HG03045 (cell line): ENCODE measurements at regions not wholly inside any gene's neighbourhood (a gene's known extent, or its start where the extent isn't known, plus 50 kb on each side); places are given as distances from the start of the nearest gene placed in this dataset.
"Not testable (repeated sequence)": the region's sequence is repeated elsewhere in the genome, so short reads cannot be mapped to it uniquely, and the experiment has no call there.

Source experiments
- ATAC-seq: cut with Tn5 transposase; IDR thresholded peaks from one replicate; pipeline ENCODE4 v1.9.1; 2021; ENCODE audit warnings: mild to moderate bottlenecking, moderate library complexity; ENCODE audit not compliant: unreplicated experiment

- no peak for ATAC-seq
These were observed 94.1 kb downstream of the SLC25A47 start for GRCh38 chr14:100416921-100417860.

GRCh38 chr14:100419856-100420255 is 96.7 kb downstream of the SLC25A47 start:
- ATAC-seq = no peak

- no peak for ATAC-seq
These were observed 98.8 kb downstream of the SLC25A47 start for GRCh38 chr14:100421756-100422470.

- no peak for ATAC-seq
These were observed 99.6 kb downstream of the SLC25A47 start for GRCh38 chr14:100422556-100423316.

GRCh38 chr14:100423317-100424010 is 100.3 kb downstream of the SLC25A47 start:
- no peak for ATAC-seq

GRCh38 chr14:100424504-100425428 is 101.6 kb downstream of the SLC25A47 start:
- ATAC-seq = no peak

GRCh38 chr14:100425429-100425827 is 102.3 kb downstream of the SLC25A47 start:
- ATAC-seq = no peak

GRCh38 chr14:100426314-100426713 is 103.2 kb downstream of the SLC25A47 start:
- ATAC-seq = no peak

GRCh38 chr14:100427166-100427565 is 104.0 kb downstream of the SLC25A47 start:
- ATAC-seq = no peak

GRCh38 chr14:100428727-100429126 is 105.6 kb downstream of the SLC25A47 start:
- ATAC-seq = no peak

- no peak for ATAC-seq
These were observed 106.4 kb downstream of the SLC25A47 start for GRCh38 chr14:100429537-100429936.

- no peak for ATAC-seq
These were observed 107.4 kb downstream of the SLC25A47 start for GRCh38 chr14:100430571-100430970.

- not testable (repeated sequence) for ATAC-seq
These were observed 108.3 kb downstream of the SLC25A47 start for GRCh38 chr14:100431461-100431860.

- no peak for ATAC-seq
These were observed 109.7 kb downstream of the SLC25A47 start for GRCh38 chr14:100432652-100433427.

- ATAC-seq = no peak
These were observed 110.3 kb downstream of the SLC25A47 start for GRCh38 chr14:100433428-100433814.

- ATAC-seq = no peak
These were observed 111.0 kb downstream of the SLC25A47 start for GRCh38 chr14:100434033-100434601.

- no peak for ATAC-seq
These were observed 111.8 kb downstream of the SLC25A47 start for GRCh38 chr14:100434911-100435438.

GRCh38 chr14:100435459-100435858 is 112.3 kb downstream of the SLC25A47 start:
- no peak for ATAC-seq
